GM21529 (cell line): ENCODE measurements at regions not wholly inside any gene's neighbourhood (a gene's known extent, or its start where the extent isn't known, plus 50 kb on each side); places are given as distances from the start of the nearest gene placed in this dataset.

ENCODE experiments used
- ATAC-seq: cut with Tn5 transposase; IDR thresholded peaks from one replicate; pipeline ENCODE4 v1.9.1; 2021; ENCODE audit not compliant: unreplicated experiment

DNA sequence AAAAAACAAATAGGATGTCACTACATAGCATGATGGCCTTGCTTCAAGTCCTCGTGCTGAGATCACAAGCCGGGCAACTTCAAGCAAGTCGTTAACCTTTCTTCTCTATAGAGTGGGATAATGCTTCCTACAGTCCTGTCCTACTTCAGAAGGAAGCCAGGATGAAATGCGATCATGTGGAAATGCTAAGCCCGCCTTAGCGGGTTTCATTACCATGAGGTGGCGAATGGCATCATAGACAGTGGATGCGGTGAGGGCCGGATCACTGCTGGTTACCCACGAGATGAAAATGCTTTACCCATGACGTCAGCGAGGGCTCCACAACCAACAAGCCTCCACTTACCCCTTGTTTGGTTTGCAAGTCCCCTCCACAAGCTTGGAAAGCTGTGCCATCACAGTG lies 206.4 kb downstream of the TBXT start:
- no peak for ATAC-seq

DNA sequence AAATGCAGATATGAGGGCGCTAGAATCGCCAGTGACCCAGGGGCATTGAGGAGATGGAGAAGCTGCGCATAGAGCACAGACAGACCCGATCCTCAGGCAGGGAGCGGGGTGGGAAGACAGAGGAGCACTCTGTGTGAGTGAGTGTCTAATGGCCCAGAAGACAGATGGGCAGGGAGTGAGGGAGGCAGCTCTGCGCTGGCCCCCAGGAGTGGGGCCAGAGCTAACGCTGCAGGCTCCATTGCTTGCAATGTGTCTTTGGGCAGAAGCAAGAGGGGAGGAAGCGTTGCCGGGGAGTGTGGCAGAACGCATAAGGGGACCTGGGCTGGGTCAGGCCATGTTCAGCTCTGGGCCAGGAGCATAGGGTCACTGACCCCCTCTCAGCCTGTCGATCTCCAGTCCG lies 207.0 kb downstream of the TBXT start:
- no peak for ATAC-seq

DNA sequence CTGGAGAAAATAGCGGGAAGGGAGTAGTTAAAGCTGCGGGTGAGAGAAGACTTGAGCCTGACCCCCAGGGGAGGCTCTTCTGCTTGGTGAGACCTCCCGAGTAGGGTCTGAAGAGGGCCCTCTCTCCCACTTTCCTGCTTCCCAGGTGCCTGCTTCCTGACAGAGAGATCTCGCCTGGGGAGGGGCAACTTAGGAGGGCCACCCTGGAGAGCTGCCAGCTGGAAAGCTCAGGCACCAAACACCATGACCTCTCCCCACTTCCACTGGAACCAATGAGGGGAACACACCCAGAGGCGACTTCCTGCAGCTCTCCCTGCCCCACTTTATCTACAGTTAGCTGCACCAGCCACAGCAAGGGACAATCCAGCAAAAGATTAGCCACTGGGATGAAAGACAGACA lies 208.0 kb downstream of the TBXT start:
- no peak for ATAC-seq

DNA sequence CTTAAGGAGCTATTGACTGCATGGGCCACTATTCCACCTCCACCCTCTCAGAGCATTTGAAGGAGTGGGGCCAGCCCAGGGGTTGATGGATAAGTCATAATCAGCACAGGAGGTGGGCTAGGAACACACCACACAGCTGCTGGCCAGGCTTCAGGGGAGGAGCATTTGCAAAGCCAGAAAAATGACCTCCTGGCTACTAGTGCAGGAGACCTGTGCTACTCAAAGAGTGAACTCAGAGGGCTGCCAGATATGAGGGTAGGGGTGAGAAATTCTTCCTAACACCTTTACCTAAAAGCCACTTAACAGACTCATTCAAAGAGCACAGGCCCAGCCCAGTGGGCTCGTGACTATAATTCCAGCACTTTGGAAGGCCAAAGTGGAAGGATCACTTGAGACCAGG lies 210.8 kb downstream of the TBXT start:
- ATAC-seq = no peak

DNA sequence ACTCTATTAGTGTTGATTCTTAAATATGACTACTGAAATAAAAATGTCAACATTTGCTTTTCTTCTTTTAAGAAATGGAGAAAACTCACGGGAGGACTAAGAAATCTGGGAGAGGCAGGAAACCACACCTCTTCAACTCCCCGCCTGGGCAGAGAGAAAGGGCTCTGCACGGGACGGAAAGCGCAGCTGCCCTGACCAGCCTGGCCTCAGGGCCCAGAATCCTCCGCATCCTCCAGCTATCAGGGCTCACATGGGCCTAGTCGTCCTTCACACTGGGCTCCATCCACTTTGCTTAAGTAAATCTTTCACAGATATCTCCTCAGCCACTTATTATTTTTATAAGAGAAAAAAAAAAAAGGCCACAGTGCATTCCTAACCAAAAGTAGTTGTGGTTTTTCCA lies 215.1 kb downstream of the TBXT start:
- ATAC-seq = no peak

DNA sequence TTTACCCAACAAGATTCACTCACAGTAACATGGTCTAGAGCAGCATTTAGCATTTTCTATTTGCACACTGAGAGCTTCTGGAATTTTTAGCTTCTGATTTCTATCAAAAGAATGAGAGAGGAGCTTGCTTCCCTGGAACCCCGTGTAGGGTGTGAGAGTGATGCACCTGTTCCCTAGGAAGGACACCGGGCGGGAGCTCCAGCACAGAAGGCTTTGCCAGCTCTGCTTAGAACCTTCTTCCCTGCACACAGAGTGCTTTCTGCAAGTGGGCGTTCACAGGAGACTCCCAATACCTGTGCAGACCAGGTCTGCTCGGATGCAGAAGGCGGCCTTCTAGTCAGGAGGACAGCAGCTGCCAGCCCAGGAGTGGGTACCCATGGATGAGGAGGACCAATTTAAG lies 217.3 kb downstream of the TBXT start:
- no peak for ATAC-seq

DNA sequence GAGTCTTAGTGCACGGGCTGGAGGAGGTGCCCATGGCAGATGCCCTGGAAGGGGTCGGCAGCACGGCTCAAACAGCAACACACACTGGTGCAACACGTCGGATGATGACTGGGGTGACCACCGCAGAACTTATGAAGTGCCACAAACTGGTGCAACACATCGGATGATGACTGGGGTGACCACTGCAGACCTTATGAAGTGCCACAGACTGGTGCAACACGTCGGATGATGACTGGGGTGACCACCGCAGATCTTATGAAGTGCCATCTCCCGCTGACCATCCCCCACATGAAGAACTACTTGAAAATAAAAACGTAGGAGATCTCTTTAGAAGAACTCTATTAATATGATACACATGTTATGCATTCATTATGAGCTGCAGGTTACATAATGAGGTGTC lies 218.3 kb downstream of the TBXT start:
- ATAC-seq = no peak

DNA sequence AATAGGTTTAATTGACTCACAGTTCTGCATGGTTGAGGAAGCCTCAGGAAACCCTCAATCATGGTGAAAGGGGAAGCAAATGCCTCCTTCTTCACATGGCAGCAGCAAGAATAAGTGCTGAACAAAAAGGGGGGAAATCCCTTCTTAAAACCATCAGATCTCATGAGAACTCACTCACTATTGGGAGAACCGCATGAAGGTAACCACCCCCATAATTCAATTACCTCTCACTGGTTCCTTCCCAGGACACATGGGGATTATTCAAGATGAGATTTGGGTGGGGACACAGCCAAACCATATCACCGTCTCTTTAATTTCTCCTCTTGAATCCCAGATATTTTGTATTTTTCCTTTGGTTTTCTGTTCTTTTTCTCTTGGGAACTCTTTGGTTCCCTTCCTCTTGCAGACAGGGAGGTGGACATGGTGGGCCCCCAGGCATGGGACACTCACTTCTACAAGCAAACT lies 223.6 kb downstream of the TBXT start:
- ATAC-seq = no peak

DNA sequence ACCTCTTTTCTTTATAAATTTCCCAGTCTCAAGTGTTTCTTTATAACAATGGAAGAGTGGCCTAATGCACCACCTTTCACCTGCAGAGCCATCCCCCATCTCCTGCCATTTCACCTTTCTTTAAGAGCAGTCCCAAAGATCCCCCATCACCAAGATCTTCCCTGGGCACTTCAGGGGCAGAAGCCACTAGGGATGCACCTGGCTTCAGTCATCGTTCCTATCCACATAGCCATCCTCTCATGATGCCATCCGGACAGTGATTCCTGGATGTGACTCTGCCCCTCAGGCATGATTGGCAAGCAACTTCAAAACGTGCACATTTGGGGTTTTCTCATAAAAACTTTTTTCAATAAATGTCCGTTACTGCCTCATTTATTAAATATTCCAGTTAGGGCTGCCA lies 225.9 kb downstream of the TBXT start:
- ATAC-seq = no peak

DNA sequence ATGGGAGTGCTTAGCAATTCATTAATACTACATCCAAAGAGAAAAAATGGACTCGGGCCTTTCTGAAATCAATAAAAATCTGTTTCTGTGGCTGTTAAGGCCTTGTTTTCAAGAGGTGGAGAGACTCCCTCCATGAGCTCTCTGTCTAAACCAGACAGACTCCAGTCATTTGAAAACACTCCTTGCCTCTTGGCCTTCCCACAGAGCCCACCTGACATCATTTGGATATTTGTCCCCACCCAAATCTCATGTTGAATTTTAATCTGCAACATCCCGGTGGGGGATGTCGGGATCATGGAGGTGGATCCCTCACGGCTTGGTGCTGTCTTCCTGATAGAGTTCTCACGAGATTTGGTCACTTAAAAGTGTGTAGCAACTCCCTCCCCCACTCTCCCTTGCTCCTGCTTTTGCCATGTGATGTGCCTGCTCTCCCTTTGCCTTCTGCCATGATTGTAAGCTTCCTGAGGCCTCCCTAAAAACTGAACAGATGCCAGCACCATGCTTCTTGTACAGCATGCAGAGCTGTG lies 226.3 kb downstream of the TBXT start:
- no peak for ATAC-seq

DNA sequence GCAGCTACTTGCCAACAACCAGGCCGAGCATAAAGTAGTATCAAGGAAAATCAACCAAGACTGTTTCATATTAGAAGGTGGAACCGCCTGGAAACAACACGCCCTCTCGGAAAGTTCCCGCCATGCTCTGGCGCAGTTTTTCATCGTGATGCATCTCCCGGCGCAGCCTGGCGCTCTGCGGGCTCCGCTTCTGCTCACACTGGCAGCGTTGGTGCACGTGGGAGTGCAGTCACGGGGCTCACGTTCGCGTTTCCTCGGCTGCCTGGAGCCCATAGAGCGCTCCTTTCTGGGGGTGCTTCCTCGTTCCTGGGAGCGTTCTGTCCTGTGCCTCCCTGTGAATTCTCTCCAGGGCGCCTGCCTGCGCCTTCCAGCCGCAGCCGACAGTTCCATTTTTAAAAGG lies 227.3 kb downstream of the TBXT start:
- no peak for ATAC-seq

DNA sequence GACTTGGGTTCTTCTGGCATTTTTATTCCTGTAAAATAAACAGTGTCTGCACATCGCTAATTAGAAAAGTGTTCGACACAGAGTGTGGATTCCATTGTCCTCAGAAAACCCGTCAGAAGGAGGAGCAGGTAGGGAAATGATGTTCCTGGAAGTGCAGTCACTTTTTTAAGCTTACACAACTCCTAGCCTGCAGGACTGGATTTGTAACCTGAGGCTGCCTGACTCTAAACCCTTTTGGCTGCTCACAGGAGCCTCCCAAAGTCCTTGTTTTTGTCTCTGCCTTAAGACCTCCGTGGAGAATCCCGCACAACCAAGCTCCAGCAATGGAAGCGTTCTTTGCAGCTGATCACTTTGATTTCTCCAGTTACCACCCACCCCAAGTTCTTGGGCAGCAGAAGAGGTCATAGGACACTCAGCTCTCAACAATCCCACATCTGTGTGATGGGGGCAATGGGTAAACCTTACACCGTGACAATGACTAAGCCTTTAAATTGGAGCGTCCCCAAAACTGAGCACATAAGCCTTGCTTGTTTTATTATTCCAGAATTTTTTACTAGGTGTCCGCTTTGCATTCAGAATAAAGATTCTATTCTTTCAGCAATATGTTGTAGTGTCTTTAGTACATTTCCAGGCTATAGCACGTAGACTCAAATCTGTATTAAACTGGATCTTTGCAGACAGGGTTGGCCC lies 227.9 kb downstream of the TBXT start:
- ATAC-seq = no peak

DNA sequence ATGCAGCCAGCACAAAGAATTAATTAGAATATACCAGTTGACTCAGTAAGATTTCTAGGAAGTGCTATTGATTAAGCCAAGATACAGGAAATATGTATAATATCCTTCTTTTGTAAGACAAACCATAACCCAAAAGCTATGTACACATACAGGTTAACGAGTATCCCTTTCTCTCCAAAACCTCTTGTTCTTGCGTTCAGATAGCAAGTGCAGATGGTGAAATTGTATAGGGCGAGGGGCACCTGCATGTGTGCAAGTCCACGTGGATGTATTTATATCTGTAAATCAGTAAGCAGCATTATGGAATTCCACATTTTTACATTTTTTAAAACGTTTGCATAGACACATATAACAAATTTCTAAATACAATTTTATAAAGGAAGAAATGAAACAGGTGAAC lies 228.6 kb downstream of the TBXT start:
- no peak for ATAC-seq

DNA sequence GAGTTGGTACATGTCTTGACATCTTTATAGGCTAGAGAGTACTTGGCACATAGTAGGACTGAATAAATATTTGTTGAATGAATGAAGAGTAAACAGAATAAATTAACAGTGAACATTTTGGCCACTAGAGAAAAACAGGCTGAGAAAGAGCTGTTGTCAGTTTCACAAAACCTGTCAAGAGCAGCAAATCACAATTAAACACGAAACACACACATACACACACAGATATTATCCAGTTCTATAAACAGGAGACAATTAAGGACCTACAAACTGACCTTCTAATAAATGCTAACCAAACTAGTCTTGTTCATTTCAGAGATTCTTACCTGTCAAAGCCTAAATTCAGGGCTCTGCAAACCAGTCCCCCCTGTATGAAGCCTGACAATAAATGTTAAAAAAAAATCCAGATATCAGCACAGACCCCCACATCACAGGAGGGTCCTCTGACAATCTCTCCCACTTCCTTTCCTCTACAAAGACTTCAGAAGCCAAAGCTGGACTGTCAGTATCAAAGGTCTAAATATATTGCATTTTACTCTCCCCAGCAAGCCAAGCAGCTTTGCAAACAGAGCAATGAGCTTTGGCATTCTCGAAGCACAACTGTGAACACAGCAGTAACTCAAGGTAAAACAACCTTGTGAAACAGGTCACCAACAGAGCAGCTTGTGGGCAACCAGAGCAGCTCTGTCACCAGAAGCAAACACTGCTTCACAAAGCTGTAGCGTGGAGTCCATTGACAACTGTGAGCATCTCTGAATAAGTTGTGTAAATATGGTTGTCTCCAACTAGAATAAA lies 229.9 kb downstream of the TBXT start:
- no peak for ATAC-seq

DNA sequence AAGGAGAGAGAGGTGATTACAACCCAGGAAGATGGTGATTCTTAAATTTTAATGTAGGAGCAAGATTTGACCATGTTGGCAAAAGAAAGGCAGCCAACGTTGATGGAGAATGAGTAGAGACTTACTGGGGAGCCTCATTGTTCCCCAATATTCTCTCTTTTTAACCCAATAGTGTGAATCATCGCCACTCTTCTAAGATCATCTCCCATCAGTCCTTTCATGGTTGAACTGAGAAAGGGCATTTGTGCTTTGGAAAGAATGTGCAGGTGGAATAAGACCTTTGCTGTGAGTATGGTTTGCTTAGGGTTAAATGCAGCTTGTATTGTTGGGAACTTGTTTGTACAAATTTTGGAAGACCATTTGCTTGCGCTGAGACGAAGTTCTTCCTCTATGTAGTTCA lies 231.0 kb downstream of the TBXT start:
- ATAC-seq = no peak

DNA sequence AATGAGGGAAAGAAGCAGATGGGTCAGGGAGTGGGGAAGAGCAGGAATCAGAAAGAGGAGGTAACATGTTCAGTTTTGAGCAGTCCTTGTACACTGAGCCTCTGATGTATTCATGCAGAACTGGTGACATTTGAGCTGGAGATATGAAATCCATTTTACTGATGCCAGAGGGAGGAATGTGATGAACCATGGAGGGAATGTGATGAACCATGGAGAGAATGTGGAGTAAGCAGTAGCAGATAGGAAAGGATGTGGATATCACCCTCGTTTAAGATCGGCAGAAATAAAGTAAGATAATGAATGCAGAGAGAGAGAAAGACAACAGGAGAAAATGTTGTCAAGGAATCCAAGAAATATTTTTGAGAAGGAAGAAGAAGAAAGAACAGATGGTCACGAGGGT lies 231.6 kb downstream of the TBXT start:
- ATAC-seq = no peak

DNA sequence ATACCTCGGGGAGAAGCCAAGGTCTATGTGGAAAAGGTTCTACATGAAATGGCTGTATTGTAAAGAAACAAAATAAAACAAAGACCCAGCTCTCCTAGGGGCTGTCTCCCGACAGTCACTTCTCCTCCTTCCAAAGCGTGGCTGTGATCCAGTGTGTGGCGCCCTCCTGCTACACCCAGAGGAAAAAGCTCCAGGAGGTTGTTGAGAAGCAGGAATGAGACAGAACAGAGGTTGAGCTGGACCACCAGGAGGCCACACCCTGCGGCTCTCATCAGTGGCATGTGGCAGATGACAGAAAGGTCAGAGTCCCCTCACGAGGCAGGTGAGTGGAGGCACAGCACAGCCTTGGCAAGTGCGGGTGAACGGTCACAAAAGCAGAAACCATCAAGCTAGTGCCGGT lies 236.0 kb downstream of the TBXT start:
- no peak for ATAC-seq

DNA sequence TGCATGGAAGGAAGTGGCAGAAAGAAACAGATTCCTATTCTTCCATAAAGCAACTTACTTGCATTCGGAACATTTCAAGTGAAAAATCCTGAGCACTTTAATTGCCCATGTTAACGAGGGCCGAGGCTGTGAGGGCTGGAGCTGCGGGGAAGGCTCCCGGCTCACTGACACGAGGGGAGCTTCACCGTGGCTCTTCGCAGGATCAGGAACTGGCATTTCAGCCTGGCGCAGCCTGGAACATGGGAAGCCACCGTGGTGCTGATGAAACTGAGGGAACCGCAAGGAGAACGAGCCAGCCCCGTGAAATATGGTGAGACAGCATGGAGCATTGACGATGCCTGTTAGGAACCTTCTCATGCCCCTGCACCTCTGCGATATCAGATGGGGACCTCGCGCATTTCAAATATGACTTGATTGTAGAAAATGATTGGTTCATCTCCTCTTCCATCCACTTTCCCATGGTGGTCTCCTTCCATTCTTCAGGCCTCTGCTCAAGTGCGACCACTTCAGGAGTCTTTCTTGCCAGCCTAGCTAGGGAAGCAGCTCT lies 236.9 kb downstream of the TBXT start:
- ATAC-seq = no peak

DNA sequence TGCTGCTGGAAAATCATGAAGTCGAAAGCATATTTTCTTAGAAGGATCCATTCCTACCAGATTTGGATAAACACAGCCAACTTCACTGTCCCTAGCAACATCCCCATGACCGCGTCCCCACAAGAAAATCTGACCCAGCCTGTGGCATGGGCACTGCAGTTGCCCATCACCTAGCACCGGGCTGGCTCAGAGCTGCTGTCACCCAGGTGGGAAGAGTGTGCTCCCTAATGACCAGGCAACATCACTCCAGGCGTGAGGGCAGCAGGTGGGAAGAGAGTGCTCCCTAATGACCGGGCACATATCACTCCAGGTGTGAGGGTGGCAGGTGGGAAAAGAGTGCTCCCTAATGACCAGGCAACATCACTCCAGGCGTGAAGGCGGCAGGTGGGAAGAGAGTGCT lies 238.0 kb downstream of the TBXT start:
- ATAC-seq = no peak

DNA sequence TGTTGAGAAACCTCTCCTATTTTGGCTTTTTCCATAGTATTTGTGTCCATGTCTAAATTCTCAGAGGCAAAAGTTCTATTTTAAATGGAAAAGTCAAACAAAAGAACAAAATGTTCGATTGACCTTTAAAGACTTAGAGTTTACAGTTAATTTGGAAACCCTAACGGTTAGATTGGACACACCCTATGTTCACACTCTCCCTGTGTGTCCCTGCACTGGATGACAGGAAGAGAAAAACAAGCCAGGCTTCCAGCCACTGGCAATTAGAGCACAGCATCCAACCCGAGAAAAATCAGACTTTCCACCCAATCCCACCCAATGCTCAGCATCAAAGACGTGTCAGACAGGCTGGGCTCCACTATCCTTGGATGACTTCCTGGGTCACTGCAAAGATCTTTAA lies 241.3 kb downstream of the TBXT start:
- ATAC-seq = no peak

DNA sequence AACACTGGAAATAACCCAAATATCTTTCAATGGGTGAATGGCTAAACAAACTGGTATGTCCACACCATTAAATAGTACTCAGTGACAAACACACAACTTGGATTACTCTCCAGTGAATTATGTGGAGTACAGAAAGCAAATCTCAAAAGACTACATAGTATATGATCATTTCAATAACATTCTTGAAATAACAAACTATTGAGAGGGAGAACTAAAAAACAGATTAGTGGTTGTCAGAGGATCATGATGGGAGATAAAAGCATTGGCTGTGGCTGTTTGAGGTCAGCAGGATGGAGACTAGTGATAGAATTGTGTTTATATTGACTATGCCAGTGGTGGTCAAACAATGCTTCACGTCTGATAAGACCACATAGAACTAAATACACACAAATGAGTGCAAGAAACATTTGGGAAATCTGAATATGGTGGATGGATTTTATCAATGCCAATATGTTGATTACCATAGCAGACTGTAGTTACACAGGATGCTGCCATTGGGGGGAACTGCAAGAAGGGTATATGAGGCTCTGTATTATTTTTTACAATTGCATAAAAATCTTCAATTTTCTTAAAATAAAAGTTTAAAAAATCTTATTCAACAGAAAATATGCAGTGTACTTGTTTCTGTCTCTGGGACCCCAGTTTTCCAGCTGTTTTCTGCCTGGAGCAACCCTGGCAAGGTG lies 242.0 kb downstream of the TBXT start:
- ATAC-seq = no peak
